ENCODE measurements at regions not wholly inside any gene's neighbourhood (a gene's known extent, or its start where the extent isn't known, plus 50 kb on each side); places are given as distances from the start of the nearest gene placed in this dataset.

GRCh38 chr2:16151281-16151570 lies 210.9 kb downstream of the MYCN start:
- H3K27me3 ChIP-seq (ENCODE audit: control insufficient read depth, insufficient read depth, low read length), result no peaks in the 10 kb centered on the region
- no peak overlapping the region for H2AFZ ChIP-seq (replicated peaks; ENCODE audit: low read length, poor library complexity)
- H3K4me2 ChIP-seq (ENCODE audit: low read depth, low read length), result no peak overlapping the region
- TF ChIP-seq CHD1 (IDR thresholded peaks at IDR 0.05; ENCODE audit: low read depth, low read length), result no peak
- TF ChIP-seq MAFK (IDR thresholded peaks at IDR 0.05; ENCODE audit: low read depth, low read length), result no peak
- TF ChIP-seq, protein P1, sequence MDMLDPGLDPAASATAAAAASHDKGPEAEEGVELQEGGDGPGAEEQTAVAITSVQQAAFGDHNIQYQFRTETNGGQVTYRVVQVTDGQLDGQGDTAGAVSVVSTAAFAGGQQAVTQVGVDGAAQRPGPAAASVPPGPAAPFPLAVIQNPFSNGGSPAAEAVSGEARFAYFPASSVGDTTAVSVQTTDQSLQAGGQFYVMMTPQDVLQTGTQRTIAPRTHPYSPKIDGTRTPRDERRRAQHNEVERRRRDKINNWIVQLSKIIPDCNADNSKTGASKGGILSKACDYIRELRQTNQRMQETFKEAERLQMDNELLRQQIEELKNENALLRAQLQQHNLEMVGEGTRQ (IDR thresholded peaks at IDR 0.05; ENCODE audit: low read depth, low read length), result no peak
- no peak for TF ChIP-seq BHLHE40 (IDR thresholded peaks at IDR 0.05; ENCODE audit: low read depth, low read length)
- TF ChIP-seq RFX5 (IDR thresholded peaks at IDR 0.05; ENCODE audit: low read depth, low read length), result no peak
- no peak overlapping the region for H3K9ac ChIP-seq (ENCODE audit: low read depth, low read length)
- H4K20me1 ChIP-seq (ENCODE audit: insufficient read depth, low read length), result no peaks in the 10 kb centered on the region
- H4K91ac ChIP-seq (ENCODE audit: insufficient read depth, low read depth, low read length), result no peak overlapping the region
- H3K79me1 ChIP-seq (ENCODE audit: low read depth in 1 of 2, low read length in 2 of 2), result no peaks in the 10 kb centered on the region
- no peak overlapping the region for H3K23ac ChIP-seq (ENCODE audit: low read depth, low read length)
- H3K14ac ChIP-seq (replicated peaks; ENCODE audit: low read depth, low read length), result no peak overlapping the region
- H2BK120ac ChIP-seq (ENCODE audit: low read depth, low read length), result no peak overlapping the region
- H3K4me3 ChIP-seq (ENCODE audit: insufficient read depth, low read depth, low read length), result no peak overlapping the region
- H3K36me3 ChIP-seq (ENCODE audit: control insufficient read depth, insufficient read depth, low read length), result no peaks in the 10 kb centered on the region
- no peak overlapping the region for H3K4ac ChIP-seq (ENCODE audit: low read depth, low read length)
- no peak overlapping the region for H2AK5ac ChIP-seq (ENCODE audit: low read depth, low read length)
- intact Hi-C loops (cut with micrococcal nuclease), result no loop called here
- no peak overlapping the region for H4K5ac ChIP-seq (ENCODE audit: low read depth, low read length)
- BruUV-seq (replicated peaks), result no TSS peak
- H3K18ac ChIP-seq (ENCODE audit: low read depth, low read length), result no peak overlapping the region
- no peak overlapping the region for H2BK20ac ChIP-seq (ENCODE audit: low read depth, low read length)
- no peak overlapping the region for H2AK9ac ChIP-seq (replicated peaks; ENCODE audit: low read depth, low read length, poor library complexity)
- WGBS, 2 experiments (ENCODE audit: extremely low coverage in 2 of 2, insufficient read length in 1 of 2), result no CpG with 5 or more reads among the region's 3 CpGs
- dilution Hi-C loops (cut with HindIII; ENCODE audit: low sequenced_read_pairs, unreplicated experiment), result no loop called here
- in situ Hi-C loops (cut with MboI; ENCODE audit: low sequenced_read_pairs), result no loop called here
- H3K27ac ChIP-seq (ENCODE audit: insufficient read depth, low read length), result no peak overlapping the region
- H3K9me1 ChIP-seq (ENCODE audit: insufficient read depth, low read length), result no peaks in the 10 kb centered on the region
- ChIA-PET CTCF (no interaction called here), POLR2A (ENCODE audit: unreplicated experiment) (no interaction called here)
- H4K8ac ChIP-seq (ENCODE audit: low read depth in 2 of 2, low read length in 2 of 2), result no peak overlapping the region
- H2BK5ac ChIP-seq (ENCODE audit: low read depth, low read length, poor library complexity, severe bottlenecking), result no peak overlapping the region
- ATAC-seq (ENCODE audit: low read depth), result no peak
- no peak overlapping the region for H2BK15ac ChIP-seq (ENCODE audit: low read depth, low read length)
- no peak for DNase-seq
- H3K4me1 ChIP-seq (ENCODE audit: control insufficient read depth, insufficient read depth, low read length), result no peaks in the 10 kb centered on the region
- H3K56ac ChIP-seq (ENCODE audit: extremely low read depth, insufficient read depth, low read length), result no peak overlapping the region
- peaks cover 18% of the 10 kb centered on the region for H3K9me3 ChIP-seq (ENCODE audit: control insufficient read depth, insufficient read depth, low read length)

All from IMR-90 (cell line).